ENCODE measurements at regions not wholly inside any gene's neighbourhood (a gene's known extent, or its start where the extent isn't known, plus 50 kb on each side); places are given as distances from the start of the nearest gene placed in this dataset.

- DNase-seq, result no peak
Measured at GRCh38 chr13:47420568-47420967, 523.7 kb upstream of the HTR2A start.

- DNase-seq, result no peak
Measured at GRCh38 chr13:47420020-47420419, 523.2 kb upstream of the HTR2A start.

- DNase-seq, result no peak
Measured at GRCh38 chr13:47418206-47418920, 521.5 kb upstream of the HTR2A start.

GRCh38 chr13:47417485-47417884 is 520.6 kb upstream of the HTR2A start:
- no peak for DNase-seq

- DNase-seq, result no peak
Measured at GRCh38 chr13:47415048-47415447, 518.2 kb upstream of the HTR2A start.

- no peak for DNase-seq
Measured at GRCh38 chr13:47413526-47413925, 516.7 kb upstream of the HTR2A start.

GRCh38 chr13:47413112-47413511 is 516.3 kb upstream of the HTR2A start:
- DNase-seq, result no peak

GRCh38 chr13:47409778-47410177 is 512.9 kb upstream of the HTR2A start:
- no peak for DNase-seq

- DNase-seq, result no peak
Measured at GRCh38 chr13:47408546-47409319, 511.9 kb upstream of the HTR2A start.

GRCh38 chr13:47407808-47408207 is 511.0 kb upstream of the HTR2A start:
- no peak for DNase-seq

GRCh38 chr13:47399599-47399998 is 502.7 kb upstream of the HTR2A start:
- DNase-seq, result no peak

GRCh38 chr13:47397739-47398138 is 500.9 kb upstream of the HTR2A start:
- no peak for DNase-seq

- DNase-seq, result no peak
Measured at GRCh38 chr13:47396915-47397314, 500.1 kb upstream of the HTR2A start.

GRCh38 chr13:47374741-47375140 is 477.9 kb upstream of the HTR2A start:
- DNase-seq, result no peak

GRCh38 chr13:47372751-47373150 is 475.9 kb upstream of the HTR2A start:
- no peak for DNase-seq

GRCh38 chr13:47351798-47352197 is 454.9 kb upstream of the HTR2A start:
- DNase-seq, result no peak

GRCh38 chr13:47350334-47351124 is 453.7 kb upstream of the HTR2A start:
- no peak for DNase-seq

GRCh38 chr13:47349211-47349610 is 452.4 kb upstream of the HTR2A start:
- DNase-seq, result no peak

- DNase-seq, result no peak
Measured at GRCh38 chr13:47337781-47338507, 441.1 kb upstream of the HTR2A start.

GRCh38 chr13:47334173-47334572 is 437.3 kb upstream of the HTR2A start:
- no peak for DNase-seq

GRCh38 chr13:47332149-47332548 is 435.3 kb upstream of the HTR2A start:
- DNase-seq, result no peak

GRCh38 chr13:47330031-47330430 is 433.2 kb upstream of the HTR2A start:
- DNase-seq, result no peak

GRCh38 chr13:47327861-47328260 is 431.0 kb upstream of the HTR2A start:
- no peak for DNase-seq

All from NCI-H146 (cell line).